ENCODE measurements at regions not wholly inside any gene's neighbourhood (a gene's known extent, or its start where the extent isn't known, plus 50 kb on each side); places are given as distances from the start of the nearest gene placed in this dataset.

- H3K4me1 ChIP-seq (ENCODE audit: control insufficient read depth in 1 of 2, insufficient read depth in 2 of 2, low read length in 2 of 2), result no peaks in the 10 kb centered on the region
- WGBS, 2 donors, result 33 to 50% methylated on average over 1 of the region's 1 CpG
- DNase-seq (no peak), ATAC-seq (ENCODE audit: low FRiP score) (no peak)
- no peak overlapping the region for H3K4me3 ChIP-seq (ENCODE audit: low read length in 2 of 2)
- intact Hi-C loops (cut with DNase I), result loop anchor here (2.0 kb wide), 2 partner anchors 528 to 530 kb away; no protein-coding TSS in a partner anchor
- H3K27ac ChIP-seq (ENCODE audit: low read depth in 1 of 2, low read length in 2 of 2), result no peak overlapping the region
- H3K9me3 ChIP-seq (ENCODE audit: control insufficient read depth, low read length), result no peaks in the 10 kb centered on the region
- no peaks in the 10 kb centered on the region for H3K36me3 ChIP-seq (ENCODE audit: control insufficient read depth in 1 of 2, insufficient read depth in 2 of 2, low read length in 1 of 2)
- no peaks in the 10 kb centered on the region for H3K27me3 ChIP-seq (ENCODE audit: control insufficient read depth in 1 of 2, insufficient read depth in 2 of 2, low read length in 1 of 2)
Measured at GRCh38 chr3:178967177-178967532, 104.5 kb downstream of the ZMAT3 start.

- peak overlapping the region in 1 of 2 donors; percentile 14 for H3K4me3 ChIP-seq (ENCODE audit: low read length in 2 of 2)
- intact Hi-C loops (cut with DNase I), result loop anchor here (2.0 kb wide), 2 partner anchors 528 to 530 kb away; no protein-coding TSS in a partner anchor
- no peaks in the 10 kb centered on the region for H3K27me3 ChIP-seq (ENCODE audit: control insufficient read depth in 1 of 2, insufficient read depth in 2 of 2, low read length in 1 of 2)
- no peak for ATAC-seq (ENCODE audit: low FRiP score)
- 11% methylated on average over 6 of the region's 6 CpGs for WGBS, 2 donors
- H3K36me3 ChIP-seq (ENCODE audit: control insufficient read depth in 1 of 2, insufficient read depth in 2 of 2, low read length in 1 of 2), result no peaks in the 10 kb centered on the region
- no peaks in the 10 kb centered on the region for H3K4me1 ChIP-seq (ENCODE audit: control insufficient read depth in 1 of 2, insufficient read depth in 2 of 2, low read length in 2 of 2)
- H3K9me3 ChIP-seq (ENCODE audit: control insufficient read depth, low read length), result no peaks in the 10 kb centered on the region
- no peak overlapping the region for H3K27ac ChIP-seq (ENCODE audit: low read depth in 1 of 2, low read length in 2 of 2)
- DNase-seq, result no peak
Measured at GRCh38 chr3:178966299-178967176, 105.1 kb downstream of the ZMAT3 start.

DNA sequence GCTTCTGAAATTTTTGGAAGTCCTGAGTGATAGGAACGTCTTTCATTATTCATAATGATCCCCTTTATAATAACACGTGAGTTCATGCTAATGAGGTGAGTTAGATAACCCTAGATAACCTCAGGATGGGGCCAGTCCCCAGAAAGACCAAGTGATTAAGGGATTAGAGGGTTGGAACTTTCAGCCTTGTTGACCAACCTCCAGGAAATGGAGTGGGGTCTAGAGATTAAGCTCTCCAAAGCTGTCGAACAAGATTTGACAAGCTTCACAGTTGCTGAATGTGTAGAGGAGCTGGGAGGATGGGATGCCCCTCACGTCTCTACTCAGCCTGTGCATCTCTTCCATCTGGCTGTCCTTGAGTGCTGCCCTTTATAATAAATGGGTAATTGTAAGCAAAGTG lies 107.1 kb downstream of the ZMAT3 start:
- ATAC-seq (ENCODE audit: low FRiP score) (no peak), DNase-seq (no peak)
- Histone ChIP-seq H3K4me1 (ENCODE audit: control insufficient read depth in 1 of 2, insufficient read depth in 2 of 2, low read length in 2 of 2) (no peaks in the 10 kb centered on the region), H3K4me3 (ENCODE audit: low read length in 2 of 2) (no peak overlapping the region), H3K9me3 (ENCODE audit: control insufficient read depth, low read length) (no peaks in the 10 kb centered on the region), H3K27ac (ENCODE audit: low read depth in 1 of 2, low read length in 2 of 2) (no peak overlapping the region), H3K36me3 (ENCODE audit: control insufficient read depth in 1 of 2, insufficient read depth in 2 of 2, low read length in 1 of 2) (no peaks in the 10 kb centered on the region), H3K27me3 (ENCODE audit: control insufficient read depth in 1 of 2, insufficient read depth in 2 of 2, low read length in 1 of 2) (no peaks in the 10 kb centered on the region)
- intact Hi-C loops (cut with DNase I), result no loop called here
- 28 to 41% methylated on average over 4 of the region's 4 CpGs for WGBS, 2 donors

- Histone ChIP-seq H3K4me3 (ENCODE audit: low read length in 2 of 2) (no peak overlapping the region), H3K27me3 (ENCODE audit: control insufficient read depth in 1 of 2, insufficient read depth in 2 of 2, low read length in 1 of 2) (no peaks in the 10 kb centered on the region), H3K27ac (ENCODE audit: low read depth in 1 of 2, low read length in 2 of 2) (no peak overlapping the region), H3K4me1 (ENCODE audit: control insufficient read depth in 1 of 2, insufficient read depth in 2 of 2, low read length in 2 of 2) (no peaks in the 10 kb centered on the region), H3K9me3 (ENCODE audit: control insufficient read depth, low read length) (no peaks in the 10 kb centered on the region), H3K36me3 (ENCODE audit: control insufficient read depth in 1 of 2, insufficient read depth in 2 of 2, low read length in 1 of 2) (no peaks in the 10 kb centered on the region)
- ATAC-seq (ENCODE audit: low FRiP score) (no peak), DNase-seq (no peak)
- intact Hi-C loops (cut with DNase I), result no loop called here
Measured at GRCh38 chr3:178960918-178961317, 110.7 kb downstream of the ZMAT3 start.

- DNase-seq, result no peak
- H3K27me3 ChIP-seq (ENCODE audit: control insufficient read depth in 1 of 2, insufficient read depth in 2 of 2, low read length in 1 of 2), result no peaks in the 10 kb centered on the region
- no peak overlapping the region for H3K4me3 ChIP-seq (ENCODE audit: low read length in 2 of 2)
- H3K27ac ChIP-seq (ENCODE audit: low read depth in 1 of 2, low read length in 2 of 2), result no peak overlapping the region
- H3K36me3 ChIP-seq (ENCODE audit: control insufficient read depth in 1 of 2, insufficient read depth in 2 of 2, low read length in 1 of 2), result no peaks in the 10 kb centered on the region
- H3K9me3 ChIP-seq (ENCODE audit: control insufficient read depth, low read length), result no peaks in the 10 kb centered on the region
- intact Hi-C loops (cut with DNase I), result no loop called here
- ATAC-seq (ENCODE audit: low FRiP score), result no peak
- H3K4me1 ChIP-seq (ENCODE audit: control insufficient read depth in 1 of 2, insufficient read depth in 2 of 2, low read length in 2 of 2), result no peaks in the 10 kb centered on the region
- 30 to 38% methylated on average over 3 of the region's 3 CpGs for WGBS, 2 donors
Measured at GRCh38 chr3:178960181-178960580, 111.4 kb downstream of the ZMAT3 start.

DNA sequence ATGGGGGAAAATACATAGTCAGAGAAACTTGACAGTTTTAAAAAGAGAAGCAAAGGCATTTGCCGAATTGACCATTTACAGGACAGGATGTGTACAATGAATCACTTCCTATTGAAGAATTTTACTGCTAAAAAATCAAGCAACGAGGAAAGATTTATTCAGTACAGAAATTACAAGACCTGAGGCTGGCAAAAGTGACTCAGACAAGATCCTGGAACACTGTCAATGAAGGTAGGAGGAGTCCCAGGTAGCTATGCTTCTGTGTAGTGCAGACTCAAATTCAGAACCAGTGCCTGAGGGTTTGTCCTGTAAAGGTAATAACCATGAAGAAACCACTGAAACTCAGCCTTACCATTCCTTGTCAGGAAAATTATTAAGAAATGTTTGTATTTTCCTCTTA lies 120.9 kb downstream of the ZMAT3 start:
- intact Hi-C loops (cut with DNase I), result no loop called here
- H3K27me3 ChIP-seq (ENCODE audit: control insufficient read depth in 1 of 2, insufficient read depth in 2 of 2, low read length in 1 of 2), result no peaks in the 10 kb centered on the region
- H3K9me3 ChIP-seq (ENCODE audit: control insufficient read depth, low read length), result peaks cover 2% of the 10 kb centered on the region
- WGBS, 2 donors, result 72 to 80% methylated on average over 2 of the region's 2 CpGs
- ATAC-seq (ENCODE audit: low FRiP score), result no peak
- no peaks in the 10 kb centered on the region for H3K4me1 ChIP-seq (ENCODE audit: control insufficient read depth in 1 of 2, insufficient read depth in 2 of 2, low read length in 2 of 2)
- no peak for DNase-seq
- H3K4me3 ChIP-seq (ENCODE audit: low read length in 2 of 2), result no peak overlapping the region
- H3K27ac ChIP-seq (ENCODE audit: low read depth in 1 of 2, low read length in 2 of 2), result no peak overlapping the region
- no peaks in the 10 kb centered on the region for H3K36me3 ChIP-seq (ENCODE audit: control insufficient read depth in 1 of 2, insufficient read depth in 2 of 2, low read length in 1 of 2)

DNA sequence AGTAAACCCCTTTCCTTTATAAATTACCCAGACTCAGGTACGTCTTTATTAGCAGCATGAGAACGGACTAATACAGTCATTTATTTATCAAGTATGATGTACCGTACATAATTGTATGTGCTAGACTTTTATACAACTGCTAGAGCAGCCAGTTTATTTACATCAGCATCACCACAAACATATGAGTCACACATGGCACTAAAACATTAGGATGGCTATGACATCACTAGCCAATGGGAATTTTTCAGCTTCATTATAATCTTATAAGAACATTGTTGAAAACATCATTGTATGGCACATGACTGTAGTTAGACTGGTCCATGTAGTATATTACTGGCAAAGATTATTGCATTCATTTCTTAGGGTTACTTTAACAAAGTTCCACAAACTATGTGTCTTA lies 121.7 kb downstream of the ZMAT3 start:
- intact Hi-C loops (cut with DNase I), result loop anchor here in 1 of 2 donors (5.0 kb wide), 1 partner anchor 513 kb away; no protein-coding TSS in a partner anchor

DNA sequence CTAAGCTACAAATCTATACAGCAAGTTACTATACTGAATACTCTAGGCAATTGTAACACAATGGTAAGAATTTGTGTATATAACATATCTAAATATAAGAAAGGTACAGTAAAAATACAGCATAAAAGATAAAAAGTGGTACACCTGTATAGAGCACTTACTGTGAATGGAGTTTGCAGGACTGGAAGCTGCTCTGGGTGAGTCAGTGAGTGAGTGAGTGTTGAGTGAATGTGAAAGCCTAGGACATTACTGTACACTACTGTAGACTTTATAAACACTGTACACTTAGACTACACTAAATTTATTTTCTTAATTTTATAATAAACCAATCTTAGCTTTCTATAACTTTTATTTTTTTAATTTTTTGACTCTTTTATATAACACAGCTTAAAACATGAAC lies 123.1 kb downstream of the ZMAT3 start:
- ATAC-seq (ENCODE audit: low FRiP score) (no peak), DNase-seq (no peak)
- Histone ChIP-seq H3K4me3 (ENCODE audit: low read length in 2 of 2) (no peak overlapping the region), H3K36me3 (ENCODE audit: control insufficient read depth in 1 of 2, insufficient read depth in 2 of 2, low read length in 1 of 2) (no peaks in the 10 kb centered on the region), H3K4me1 (ENCODE audit: control insufficient read depth in 1 of 2, insufficient read depth in 2 of 2, low read length in 2 of 2) (no peaks in the 10 kb centered on the region), H3K27ac (ENCODE audit: low read depth in 1 of 2, low read length in 2 of 2) (no peak overlapping the region), H3K27me3 (ENCODE audit: control insufficient read depth in 1 of 2, insufficient read depth in 2 of 2, low read length in 1 of 2) (no peaks in the 10 kb centered on the region), H3K9me3 (ENCODE audit: control insufficient read depth, low read length) (peaks cover 2% of the 10 kb centered on the region)
- intact Hi-C loops (cut with DNase I), result loop anchor here in 1 of 2 donors (5.0 kb wide), 1 partner anchor 511 kb away; no protein-coding TSS in a partner anchor

More for the DNA sequence above, 121.7 kb downstream of the ZMAT3 start:
- H3K36me3 ChIP-seq (ENCODE audit: control insufficient read depth in 1 of 2, insufficient read depth in 2 of 2, low read length in 1 of 2), result no peaks in the 10 kb centered on the region
- peaks cover 2% of the 10 kb centered on the region for H3K9me3 ChIP-seq (ENCODE audit: control insufficient read depth, low read length)
- H3K27me3 ChIP-seq (ENCODE audit: control insufficient read depth in 1 of 2, insufficient read depth in 2 of 2, low read length in 1 of 2), result no peaks in the 10 kb centered on the region
- DNase-seq (no peak), ATAC-seq (ENCODE audit: low FRiP score) (no peak)
- no peaks in the 10 kb centered on the region for H3K4me1 ChIP-seq (ENCODE audit: control insufficient read depth in 1 of 2, insufficient read depth in 2 of 2, low read length in 2 of 2)
- H3K27ac ChIP-seq (ENCODE audit: low read depth in 1 of 2, low read length in 2 of 2), result no peak overlapping the region
- no peak overlapping the region for H3K4me3 ChIP-seq (ENCODE audit: low read length in 2 of 2)
- WGBS, 2 donors, result 97 to 98% methylated on average over 3 of the region's 3 CpGs

DNA sequence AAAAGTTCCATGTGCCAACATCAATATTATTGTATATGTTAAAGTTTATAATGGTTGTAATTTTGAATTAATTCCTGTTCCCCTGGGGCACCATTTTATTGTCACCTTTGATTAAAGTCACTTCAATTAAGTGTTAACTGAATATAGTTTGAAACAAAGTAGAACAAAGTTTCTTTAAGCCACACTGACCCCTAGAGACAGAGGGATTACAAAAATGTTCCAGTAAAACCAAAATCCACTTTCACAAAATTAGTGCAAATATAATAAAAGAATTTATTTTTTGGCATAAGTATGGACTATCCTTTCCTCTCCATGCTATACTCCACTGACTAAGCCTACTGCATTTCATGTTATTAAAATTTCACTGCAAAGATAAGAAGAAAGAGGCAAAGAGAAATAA lies 123.9 kb downstream of the ZMAT3 start:
- no peaks in the 10 kb centered on the region for H3K4me1 ChIP-seq (ENCODE audit: control insufficient read depth in 1 of 2, insufficient read depth in 2 of 2, low read length in 2 of 2)
- H3K9me3 ChIP-seq (ENCODE audit: control insufficient read depth, low read length), result peaks cover 2% of the 10 kb centered on the region
- DNase-seq, result no peak
- H3K27ac ChIP-seq (ENCODE audit: low read depth in 1 of 2, low read length in 2 of 2), result no peak overlapping the region
- no peaks in the 10 kb centered on the region for H3K36me3 ChIP-seq (ENCODE audit: control insufficient read depth in 1 of 2, insufficient read depth in 2 of 2, low read length in 1 of 2)
- no peaks in the 10 kb centered on the region for H3K27me3 ChIP-seq (ENCODE audit: control insufficient read depth in 1 of 2, insufficient read depth in 2 of 2, low read length in 1 of 2)
- ATAC-seq (ENCODE audit: low FRiP score), result no peak
- intact Hi-C loops (cut with DNase I), result loop anchor here in 1 of 2 donors (5.0 kb wide), 1 partner anchor 510 kb away; no protein-coding TSS in a partner anchor
- H3K4me3 ChIP-seq (ENCODE audit: low read length in 2 of 2), result no peak overlapping the region
